GM12891 (cell line): ENCODE measurements at regions not wholly inside any gene's neighbourhood (a gene's known extent, or its start where the extent isn't known, plus 50 kb on each side); places are given as distances from the start of the nearest gene placed in this dataset.

Experiments used
- DNase-seq: peaks from one replicate; pipeline ENCODE4 v3.0.0; 2011; ENCODE audit warnings: low spot score; ENCODE audit not compliant: insufficient read length
- FAIRE-seq: peaks from 2 replicates; lab custom pipeline; 2011; peaks lifted over from hg19 to GRCh38; lab: Jason Lieb, UNC
- PAX5 ChIP-seq: IDR thresholded peaks from 2 replicates; pipeline ENCODE4 v1.6.1; 2011; ENCODE audit warnings: low read length, moderate library complexity, mild to moderate bottlenecking; ENCODE audit not compliant: insufficient read depth, severe bottlenecking
- POLR2A ChIP-seq: IDR thresholded peaks from 2 replicates; pipeline ENCODE4 v1.6.1; 2011; ENCODE audit warnings: low read depth, low read length, control low read depth
- POLR2AphosphoS5 ChIP-seq: IDR thresholded peaks from 2 replicates; pipeline ENCODE4 v1.6.1; 2011; ENCODE audit warnings: low read depth, low read length, control low read depth
- POU2F2 ChIP-seq: IDR thresholded peaks from 2 replicates; pipeline ENCODE4 v1.6.1; 2011; ENCODE audit warnings: low read depth, mild to moderate bottlenecking, control low read depth, low read length, moderate library complexity
- SPI1 ChIP-seq: IDR thresholded peaks from 2 replicates; pipeline ENCODE4 v1.6.1; 2011; ENCODE audit warnings: low read depth, low read length, control low read depth
- TAF1 ChIP-seq: IDR thresholded peaks from 2 replicates; pipeline ENCODE4 v1.6.1; 2011; ENCODE audit warnings: low read depth, low read length, control low read depth

- TF ChIP-seq POLR2A (no peak), SPI1 (no peak), TAF1 (no peak), PAX5 (no peak)
- FAIRE-seq: no peak
- DNase-seq: no peak
Observed at GRCh38 chr3:20352546-20353179, 166.7 kb upstream of the SGO1 start.

DNA sequence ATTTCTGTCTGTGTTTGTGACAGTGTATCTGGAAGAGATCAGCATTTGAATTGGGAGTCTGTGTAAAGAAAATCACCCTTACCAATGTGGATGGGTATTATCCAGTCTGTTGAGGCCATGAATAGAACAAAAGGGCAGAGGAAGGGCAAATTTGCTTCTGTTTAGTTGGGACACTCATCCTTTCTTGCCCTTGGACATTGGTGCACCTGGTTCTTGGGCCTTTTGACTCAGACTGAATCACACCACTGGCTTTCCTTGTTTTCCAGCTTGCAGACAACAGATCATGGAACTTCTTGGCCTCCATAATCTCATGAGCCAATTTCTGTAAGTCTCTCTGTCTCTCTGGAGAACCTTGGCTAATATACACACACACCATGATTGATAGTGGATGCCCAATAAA, 164.4 kb upstream of the SGO1 start:
- FAIRE-seq (no peak), DNase-seq (no peak)
- TF ChIP-seq POLR2A: no peak
- no peak for TF ChIP-seq PAX5
- TF ChIP-seq POLR2AphosphoS5: no peak
- no peak for TF ChIP-seq TAF1
- no peak for TF ChIP-seq POU2F2
- no peak for TF ChIP-seq SPI1

GRCh38 chr3:20346916-20347315, 160.9 kb upstream of the SGO1 start:
- DNase-seq (no peak), FAIRE-seq (no peak)
- TF ChIP-seq PAX5: no peak
- no peak for TF ChIP-seq TAF1
- TF ChIP-seq SPI1: no peak
- TF ChIP-seq POLR2A: no peak
- TF ChIP-seq POLR2AphosphoS5: no peak
- no peak for TF ChIP-seq POU2F2

- FAIRE-seq: no peak
- TF ChIP-seq TAF1 (no peak), SPI1 (no peak), POLR2A (no peak), PAX5 (no peak), POLR2AphosphoS5 (no peak), POU2F2 (no peak)
- no peak for DNase-seq
Observed at GRCh38 chr3:20346369-20346768, 160.4 kb upstream of the SGO1 start.

DNA sequence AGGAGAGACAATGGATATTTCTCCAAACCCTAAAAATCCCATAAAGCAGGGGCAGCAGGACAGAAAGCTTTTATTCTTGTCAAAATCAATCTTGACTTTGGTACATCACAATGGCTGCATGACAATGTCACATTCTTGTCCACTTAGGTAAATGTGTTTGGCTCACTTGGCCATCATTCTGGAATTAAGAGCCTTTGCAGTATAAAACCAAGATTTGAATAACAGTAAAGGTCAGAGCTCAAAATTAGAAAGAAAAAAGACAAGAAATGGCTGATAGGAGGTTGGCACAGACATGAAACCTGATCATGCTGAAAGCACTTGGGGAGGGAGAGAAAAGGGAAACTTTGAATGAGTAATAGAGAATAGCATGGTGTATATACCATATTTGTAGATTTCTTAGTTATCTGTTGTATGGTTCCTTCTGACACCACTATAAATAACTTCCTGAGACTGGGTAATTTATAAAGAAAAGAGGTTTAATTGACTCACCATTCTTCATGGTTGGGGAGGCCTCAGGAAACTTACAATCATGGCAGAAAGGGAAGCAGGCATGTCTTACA, 158.5 kb upstream of the SGO1 start:
- TF ChIP-seq POLR2A (no peak), POU2F2 (no peak), TAF1 (no peak), PAX5 (no peak)
- DNase-seq (no peak), FAIRE-seq (no peak)

DNA sequence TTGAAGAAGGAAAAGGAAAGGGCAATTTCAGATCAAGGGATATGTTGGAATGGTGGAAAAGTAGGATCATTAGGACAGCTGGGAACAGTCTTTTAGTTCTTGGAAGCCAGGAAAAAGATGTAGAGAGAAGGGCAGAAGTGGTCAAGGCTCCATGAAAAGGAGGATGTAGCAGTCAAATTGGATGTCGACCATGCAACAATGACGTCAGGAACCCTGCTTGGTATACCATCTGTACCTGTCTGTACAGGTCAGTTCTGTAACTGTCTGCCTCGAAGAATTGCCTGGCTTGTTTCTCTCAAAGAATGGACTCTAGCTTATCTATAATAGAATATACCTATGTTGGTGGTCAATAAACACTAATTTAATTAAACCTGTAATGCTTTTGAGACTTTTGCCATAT, 157.8 kb upstream of the SGO1 start:
- FAIRE-seq (no peak), DNase-seq (no peak)
- TF ChIP-seq POLR2A: no peak
- no peak for TF ChIP-seq SPI1
- TF ChIP-seq TAF1: no peak
- no peak for TF ChIP-seq POU2F2
- TF ChIP-seq PAX5: no peak
- no peak for TF ChIP-seq POLR2AphosphoS5

DNA sequence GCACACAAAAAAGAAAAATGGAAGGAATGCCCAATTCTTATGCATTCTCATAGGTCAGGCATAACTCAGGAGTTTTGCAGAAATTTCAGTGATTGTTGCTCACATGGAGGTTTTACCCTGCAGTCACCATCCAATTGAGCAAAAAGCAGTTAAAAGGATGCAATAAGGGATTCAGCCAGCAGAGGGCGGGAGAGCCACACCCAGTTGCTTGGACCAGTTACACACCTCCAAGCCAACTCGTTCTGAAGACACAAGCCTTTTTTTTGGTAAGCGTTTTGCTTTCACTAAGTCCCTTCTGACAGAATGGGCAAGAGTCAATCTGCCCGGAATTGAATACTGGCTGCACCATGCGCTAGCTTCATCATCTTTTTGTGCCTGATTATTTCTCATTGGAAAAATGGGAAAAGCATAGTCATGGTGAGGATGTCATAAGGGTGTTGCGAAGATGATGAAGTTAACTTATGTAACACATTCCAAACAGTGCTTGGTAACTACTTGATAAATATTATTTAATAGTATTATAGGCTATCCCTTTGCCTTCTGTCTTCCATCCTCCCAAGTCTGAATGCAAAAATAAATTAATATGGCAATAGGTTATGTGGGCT, 154.4 kb upstream of the SGO1 start:
- FAIRE-seq (peak; percentile 91), DNase-seq (peak; percentile 23)
- TF ChIP-seq POLR2AphosphoS5 (no peak), POU2F2 (no peak), PAX5 (no peak), POLR2A (no peak), TAF1 (no peak), SPI1 (no peak)

DNA sequence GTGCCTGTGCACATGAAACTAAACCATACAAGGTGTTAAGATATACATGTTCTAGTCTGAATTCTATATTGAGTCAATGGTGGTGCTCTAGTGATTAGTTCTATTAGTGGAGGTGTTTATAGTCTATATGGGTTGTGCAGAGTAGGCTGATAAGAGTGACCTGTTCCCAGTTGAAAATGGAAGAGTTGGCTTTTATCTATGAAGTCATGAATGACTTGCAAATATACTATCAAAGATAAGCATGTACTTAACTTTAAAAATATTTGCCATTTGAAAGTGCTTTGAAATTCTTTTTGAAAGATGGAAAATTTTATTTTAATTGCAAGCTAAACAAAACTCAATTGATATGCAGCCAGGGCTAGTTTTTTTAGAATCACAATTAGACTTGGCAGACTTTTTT, 150.6 kb upstream of the SGO1 start:
- DNase-seq (no peak), FAIRE-seq (no peak)
- TF ChIP-seq POU2F2 (no peak), SPI1 (no peak), POLR2AphosphoS5 (no peak), POLR2A (no peak), TAF1 (no peak), PAX5 (no peak)

DNA sequence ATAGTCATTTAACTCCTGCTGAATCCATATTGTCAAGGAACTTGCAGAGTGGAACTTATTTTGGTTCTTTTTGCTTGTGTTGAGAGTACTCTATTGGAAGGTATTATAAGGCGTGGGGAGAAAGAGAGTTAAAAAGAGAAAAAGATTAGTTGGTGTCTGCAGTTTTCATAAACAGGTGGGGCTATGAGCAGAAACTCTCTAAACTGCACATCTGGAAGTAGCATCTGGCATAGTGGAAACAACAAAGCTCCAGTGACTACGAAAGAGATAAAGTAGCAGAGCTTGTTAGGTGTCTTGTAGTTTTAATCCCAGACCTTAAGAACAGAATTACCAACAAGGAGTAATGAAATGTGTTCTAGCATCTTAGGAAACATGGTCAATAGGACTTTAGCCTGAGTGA, 148.8 kb upstream of the SGO1 start:
- FAIRE-seq: no peak
- DNase-seq: no peak
- TF ChIP-seq POLR2AphosphoS5: no peak
- no peak for TF ChIP-seq POU2F2
- no peak for TF ChIP-seq SPI1
- TF ChIP-seq POLR2A: no peak
- TF ChIP-seq PAX5: no peak
- TF ChIP-seq TAF1: no peak

DNA sequence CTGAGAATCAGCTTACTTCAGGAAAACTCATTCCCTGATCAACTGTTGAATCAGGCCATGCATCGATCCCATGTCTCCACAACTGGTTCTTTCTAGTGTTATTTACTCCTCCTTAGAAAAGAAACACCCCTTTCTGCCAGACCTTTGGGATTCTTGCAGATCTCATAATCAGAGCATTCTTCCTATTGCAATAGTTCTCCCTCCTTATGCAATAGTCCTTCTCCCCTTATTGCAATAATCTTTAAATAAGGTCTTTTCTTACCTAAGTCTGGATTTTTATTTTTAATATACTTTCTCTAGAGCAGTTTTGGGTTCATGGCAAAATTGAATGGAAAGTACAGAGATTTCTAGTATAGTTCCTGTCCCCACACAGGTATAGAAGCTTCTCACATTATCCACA, 141.9 kb upstream of the SGO1 start:
- FAIRE-seq (no peak), DNase-seq (no peak)
- TF ChIP-seq POLR2AphosphoS5 (no peak), PAX5 (no peak), TAF1 (no peak), SPI1 (no peak), POLR2A (no peak), POU2F2 (no peak)
